Suprapubic skin (tissue), 4 donors: ENCODE measurements at regions not wholly inside any gene's neighbourhood (a gene's known extent, or its start where the extent isn't known, plus 50 kb on each side); places are given as distances from the start of the nearest gene placed in this dataset.

Experiments used
- DNase-seq, 2 donors: peaks; one replicate each; pipeline ENCODE4 v3.0.0-alpha.2; 2019; ENCODE audit warnings: low spot score in 2 of 2
- H3K27ac ChIP-seq: fragments of 200-600 bp; sonication (generic); one replicate; pipeline ENCODE4 v1.5.1; 2019
- H3K27me3 ChIP-seq: fragments of 200-600 bp; sonication (generic); one replicate; pipeline ENCODE4 v1.5.1; 2019
- H3K36me3 ChIP-seq: fragments of 200-600 bp; sonication (generic); one replicate; pipeline ENCODE4 v1.5.1; 2019
- H3K4me1 ChIP-seq: fragments of 200-600 bp; sonication (generic); one replicate; pipeline ENCODE4 v1.5.1; 2019
- H3K4me3 ChIP-seq: fragments of 200-600 bp; sonication (generic); one replicate; pipeline ENCODE4 v1.5.1; 2019; ENCODE audit warnings: mild to moderate bottlenecking
- H3K9me3 ChIP-seq: fragments of 200-600 bp; sonication (generic); one replicate; pipeline ENCODE4 v1.5.1; 2019
- CTCF ChIP-seq, 2 donors: fragments of 200-600 bp in 1 of 2; fragments of 450-650 bp in 1 of 2; sonication (generic) in 1 of 2; IDR thresholded peaks; one replicate each; pipeline ENCODE4 v1.5.1; 2016 to 2019; ENCODE audit warnings: antibody characterized with exemption in 2 of 2, mild to moderate bottlenecking in 1 of 2, moderate library complexity in 1 of 2
- EP300 ChIP-seq: sonication (generic); formaldehyde crosslinking; IDR thresholded peaks from one replicate; pipeline ENCODE4 v1.6.1; 2017; ENCODE audit warnings: antibody characterized with exemption
- POLR2A ChIP-seq, 2 donors: fragments of 450-650 bp; IDR thresholded peaks; one replicate each; pipeline ENCODE4 v1.6.1; 2017; ENCODE audit warnings: antibody characterized with exemption in 2 of 2, mild to moderate bottlenecking in 2 of 2, moderate library complexity in 2 of 2
- POLR2AphosphoS5 ChIP-seq, 3 donors: sonication (generic); formaldehyde crosslinking; IDR thresholded peaks; one replicate each; pipeline ENCODE4 v1.6.1; 2017; ENCODE audit warnings: antibody characterized with exemption in 3 of 3
- WGBS: methylation state at CpG from one replicate; pipeline ENCODE4 v1.1.5; 2018; 5-methylcytosine and 5-hydroxymethylcytosine counted together

GRCh38 chr18:42268186-42268725 lies 313.2 kb downstream of the PIK3C3 start:
- Histone ChIP-seq H3K4me3 (no peak overlapping the region), H3K4me1 (peaks cover 9% of the 10 kb centered on the region), H3K9me3 (no peaks in the 10 kb centered on the region), H3K36me3 (no peaks in the 10 kb centered on the region), H3K27me3 (no peaks in the 10 kb centered on the region), H3K27ac (no peak overlapping the region)
- TF ChIP-seq CTCF (IDR thresholded peaks at IDR 0.05) (no peak), EP300 (no peak), POLR2AphosphoS5 (IDR thresholded peaks at IDR 0.05) (no peak), POLR2A (IDR thresholded peaks at IDR 0.05) (no peak)
- DNase-seq, result no peak
- 54% methylated on average over 7 of the region's 7 CpGs for WGBS

- Histone ChIP-seq H3K4me1 (peaks cover 6% of the 10 kb centered on the region), H3K27ac (no peak overlapping the region), H3K36me3 (no peaks in the 10 kb centered on the region), H3K27me3 (no peaks in the 10 kb centered on the region), H3K9me3 (no peaks in the 10 kb centered on the region), H3K4me3 (no peak overlapping the region)
- no peak for DNase-seq
- TF ChIP-seq POLR2AphosphoS5 (IDR thresholded peaks at IDR 0.05), result no peak
- TF ChIP-seq EP300, result no peak
- 59% methylated on average over 5 of the region's 5 CpGs for WGBS
Measured at GRCh38 chr18:42268798-42269197, 313.8 kb downstream of the PIK3C3 start.

GRCh38 chr18:42271647-42272414 lies 316.8 kb downstream of the PIK3C3 start:
- H3K27me3 ChIP-seq, result no peaks in the 10 kb centered on the region
- TF ChIP-seq POLR2AphosphoS5 (IDR thresholded peaks at IDR 0.05) (no peak), CTCF (IDR thresholded peaks at IDR 0.05) (no peak), EP300 (no peak), POLR2A (IDR thresholded peaks at IDR 0.05) (no peak)
- H3K36me3 ChIP-seq, result no peaks in the 10 kb centered on the region
- 58% methylated on average over 8 of the region's 8 CpGs for WGBS
- H3K4me1 ChIP-seq, result peaks cover 3% of the 10 kb centered on the region
- H3K27ac ChIP-seq, result no peak overlapping the region
- DNase-seq, result no peak
- H3K9me3 ChIP-seq, result no peaks in the 10 kb centered on the region
- no peak overlapping the region for H3K4me3 ChIP-seq

- no peaks in the 10 kb centered on the region for H3K36me3 ChIP-seq
- H3K27me3 ChIP-seq, result no peaks in the 10 kb centered on the region
- H3K27ac ChIP-seq, result no peak overlapping the region
- TF ChIP-seq EP300 (no peak), CTCF (IDR thresholded peaks at IDR 0.05) (no peak), POLR2A (IDR thresholded peaks at IDR 0.05) (no peak), POLR2AphosphoS5 (IDR thresholded peaks at IDR 0.05) (no peak)
- peaks cover 3% of the 10 kb centered on the region for H3K4me1 ChIP-seq
- 13% methylated on average over 1 of the region's 1 CpG for WGBS
- DNase-seq, result no peak
- H3K9me3 ChIP-seq, result no peaks in the 10 kb centered on the region
- no peak overlapping the region for H3K4me3 ChIP-seq
Measured at GRCh38 chr18:42274488-42275137, 319.6 kb downstream of the PIK3C3 start.

GRCh38 chr18:42275138-42275535 lies 320.1 kb downstream of the PIK3C3 start:
- H3K27ac ChIP-seq, result no peak overlapping the region

More at GRCh38 chr18:42275138-42275535, 320.1 kb downstream of the PIK3C3 start:
- Histone ChIP-seq H3K4me1 (peaks cover 3% of the 10 kb centered on the region), H3K9me3 (no peaks in the 10 kb centered on the region), H3K27me3 (no peaks in the 10 kb centered on the region), H3K36me3 (no peaks in the 10 kb centered on the region), H3K4me3 (no peak overlapping the region)
- 74% methylated on average over 2 of the region's 2 CpGs for WGBS
- no peak for DNase-seq
- no peak for TF ChIP-seq POLR2AphosphoS5 (IDR thresholded peaks at IDR 0.05)
- no peak for TF ChIP-seq CTCF (IDR thresholded peaks at IDR 0.05)
- no peak for TF ChIP-seq EP300
- TF ChIP-seq POLR2A (IDR thresholded peaks at IDR 0.05), result no peak
